GM12875 (cell line): ENCODE measurements at regions not wholly inside any gene's neighbourhood (a gene's known extent, or its start where the extent isn't known, plus 50 kb on each side); places are given as distances from the start of the nearest gene placed in this dataset.

Source experiments
- H3K4me3 ChIP-seq: one replicate; pipeline ENCODE4 v1.5.1; 2011; ENCODE audit warnings: low read depth, low read length, control low read depth
- TF ChIP-seq, protein P1 (sequence below): IDR thresholded peaks from 2 replicates; pipeline ENCODE4 v1.5.1; 2011; ENCODE audit warnings: low read depth, mild to moderate bottlenecking, control low read depth, inconsistent platforms, low read length, moderate library complexity, borderline replicate concordance; ENCODE audit not compliant: insufficient read depth

- no peak overlapping the region for H3K4me3 ChIP-seq
- TF ChIP-seq, protein P1, sequence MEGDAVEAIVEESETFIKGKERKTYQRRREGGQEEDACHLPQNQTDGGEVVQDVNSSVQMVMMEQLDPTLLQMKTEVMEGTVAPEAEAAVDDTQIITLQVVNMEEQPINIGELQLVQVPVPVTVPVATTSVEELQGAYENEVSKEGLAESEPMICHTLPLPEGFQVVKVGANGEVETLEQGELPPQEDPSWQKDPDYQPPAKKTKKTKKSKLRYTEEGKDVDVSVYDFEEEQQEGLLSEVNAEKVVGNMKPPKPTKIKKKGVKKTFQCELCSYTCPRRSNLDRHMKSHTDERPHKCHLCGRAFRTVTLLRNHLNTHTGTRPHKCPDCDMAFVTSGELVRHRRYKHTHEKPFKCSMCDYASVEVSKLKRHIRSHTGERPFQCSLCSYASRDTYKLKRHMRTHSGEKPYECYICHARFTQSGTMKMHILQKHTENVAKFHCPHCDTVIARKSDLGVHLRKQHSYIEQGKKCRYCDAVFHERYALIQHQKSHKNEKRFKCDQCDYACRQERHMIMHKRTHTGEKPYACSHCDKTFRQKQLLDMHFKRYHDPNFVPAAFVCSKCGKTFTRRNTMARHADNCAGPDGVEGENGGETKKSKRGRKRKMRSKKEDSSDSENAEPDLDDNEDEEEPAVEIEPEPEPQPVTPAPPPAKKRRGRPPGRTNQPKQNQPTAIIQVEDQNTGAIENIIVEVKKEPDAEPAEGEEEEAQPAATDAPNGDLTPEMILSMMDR: no peak
These were observed 66.6 kb upstream of the SPATA31E1 start for GRCh38 chr9:87816036-87816435.

DNA sequence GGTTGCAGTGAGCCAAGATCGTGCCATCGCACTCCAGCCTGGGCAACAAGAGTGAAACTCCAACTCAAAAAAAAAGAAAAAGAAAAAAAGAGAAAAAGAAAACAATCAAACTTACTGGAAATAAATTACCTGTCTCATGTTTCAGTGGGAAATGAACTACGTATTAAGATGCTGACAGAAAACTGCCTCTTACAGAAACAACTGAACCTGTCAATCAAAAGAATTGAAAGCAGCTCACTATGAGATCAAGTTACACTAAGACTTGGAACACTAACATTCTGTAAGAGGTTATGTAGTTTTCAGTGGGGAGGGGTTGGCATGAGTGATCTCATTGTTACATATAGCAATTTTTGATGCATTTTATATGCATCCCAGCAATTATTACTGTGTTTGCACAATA is 64.4 kb upstream of the SPATA31E1 start:
- TF ChIP-seq, protein P1: no peak
- no peak overlapping the region for H3K4me3 ChIP-seq

GRCh38 chr9:87824216-87824875 is 58.3 kb upstream of the SPATA31E1 start:
- H3K4me3 ChIP-seq: no peak overlapping the region
- TF ChIP-seq, protein P1: no peak

- H3K4me3 ChIP-seq: no peak overlapping the region
- TF ChIP-seq, protein P1: no peak
These were observed 57.8 kb upstream of the SPATA31E1 start for GRCh38 chr9:87824886-87825285.

DNA sequence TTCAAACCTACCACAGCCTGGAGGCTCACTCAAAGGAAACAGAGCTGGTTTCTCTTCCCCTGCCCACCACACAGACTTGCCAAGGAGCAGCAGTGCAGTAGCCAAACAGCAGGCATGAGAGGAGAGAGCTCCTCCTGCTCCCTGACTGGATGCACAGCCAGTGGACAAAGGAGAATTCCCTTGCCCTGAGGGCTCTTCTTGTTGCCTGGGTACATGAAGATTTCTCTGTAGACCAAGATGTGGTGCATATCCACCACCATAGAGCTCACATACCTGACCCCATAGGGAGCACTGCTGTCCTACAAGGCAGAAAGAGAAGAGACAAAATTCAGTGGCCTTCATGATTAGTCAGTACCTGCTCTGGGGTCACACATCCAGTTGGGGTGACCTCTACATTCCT is 56.3 kb upstream of the SPATA31E1 start:
- TF ChIP-seq, protein P1: no peak

DNA sequence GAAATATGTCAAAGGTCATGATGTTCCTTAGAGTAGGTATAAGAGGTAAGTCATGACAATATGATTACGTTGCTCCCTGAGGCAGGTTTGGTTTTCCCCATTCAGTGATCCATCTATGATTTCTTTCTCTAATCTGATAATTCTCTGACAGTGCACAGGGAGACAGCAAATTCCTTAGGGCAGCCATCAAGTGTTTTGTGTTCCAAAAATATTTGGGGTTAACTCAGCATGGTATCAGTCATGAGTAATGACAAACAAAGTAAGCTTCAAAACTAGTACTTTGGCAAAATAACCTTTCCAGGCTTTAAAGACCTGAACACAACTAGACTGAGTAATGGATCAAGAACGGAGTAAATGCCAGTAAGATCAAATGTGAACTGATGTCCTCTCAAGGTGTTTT is 55.3 kb upstream of the SPATA31E1 start:
- no peak overlapping the region for H3K4me3 ChIP-seq
- TF ChIP-seq, protein P1: no peak

More for the DNA sequence above, 56.3 kb upstream of the SPATA31E1 start:
- H3K4me3 ChIP-seq: no peak overlapping the region

DNA sequence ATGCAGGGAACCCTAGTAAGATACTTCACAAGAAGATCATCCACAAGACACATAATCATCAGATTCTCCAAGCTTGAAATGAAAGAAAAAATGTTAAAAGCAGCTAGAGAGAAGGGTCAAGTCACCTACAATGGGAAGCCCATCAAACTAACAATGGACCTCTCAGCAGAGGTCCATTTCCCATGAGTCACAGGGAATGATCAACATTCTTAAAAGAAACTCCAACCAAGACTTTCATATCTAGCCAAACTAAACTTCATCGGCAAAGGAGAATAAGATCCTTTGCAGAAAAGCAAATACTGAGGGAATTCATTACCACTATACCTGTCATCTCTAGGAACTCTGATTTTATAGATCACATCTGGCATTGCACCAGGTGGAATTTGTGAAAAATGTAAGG is 52.9 kb upstream of the SPATA31E1 start:
- TF ChIP-seq, protein P1: no peak
- H3K4me3 ChIP-seq: no peak overlapping the region
